GM12878 (cell line): ENCODE measurements at regions not wholly inside any gene's neighbourhood (a gene's known extent, or its start where the extent isn't known, plus 50 kb on each side); places are given as distances from the start of the nearest gene placed in this dataset.

Source experiments
- ATAC-seq: fragments of 200-7000 bp; cut with Tn5 transposase; 3 replicates; pipeline ENCODE4 v1.9.1; 2020; ENCODE audit warnings: mild to moderate bottlenecking, moderate library complexity
- BruUV-seq: library from RNA; stranded (reverse); fragments of 400-500 nt; replicated peaks from 2 replicates; lab custom pipeline; 2021; lab: Mats Ljungman, UMichigan
- CTCF ChIA-PET: fragments of 300-600 bp; sonication (Branson Sonifier 250); formaldehyde crosslinking; extraction: SDS; loops from one replicate; lab custom pipeline; 2021; ENCODE audit warnings: inconsistent platforms; lab: Yijun Ruan, JAX
- POLR2A ChIA-PET: fragments of 350-600 bp; formaldehyde crosslinking; extraction: SDS; loops from one replicate; lab custom pipeline; 2021; ENCODE audit warnings: inconsistent platforms; lab: Charles Lee
- RAD21 ChIA-PET: fragments of 300-600 bp; sonication (Branson Sonifier 250); formaldehyde crosslinking; loops from one replicate; lab custom pipeline; 2023; ENCODE audit warnings: antibody characterized with exemption; ENCODE audit not compliant: unreplicated experiment; lab: Charles Lee
- SMC1A ChIA-PET: fragments of 300-600 bp; sonication (Branson Sonifier 250); formaldehyde crosslinking; loops from one replicate; lab custom pipeline; 2023; ENCODE audit not compliant: unreplicated experiment, uncharacterized antibody; lab: Charles Lee
- DNase-seq: peaks from one replicate; pipeline ENCODE4 v3.0.0-alpha.2; 2011; ENCODE audit warnings: low read depth, low spot score
- FAIRE-seq: peaks from 3 replicates; lab custom pipeline; 2011; peaks lifted over from hg19 to GRCh38; lab: Jason Lieb, UNC
- H2AFZ ChIP-seq: 2 replicates; pipeline ENCODE4 v1.6.0; 2011; ENCODE audit warnings: low read depth, low read length, control low read depth; ENCODE audit not compliant: control insufficient read depth
- H3K27ac ChIP-seq: 2 replicates; pipeline ENCODE4 v1.5.1; 2011; ENCODE audit warnings: control low read depth; ENCODE audit not compliant: control insufficient read depth, insufficient read depth
- H3K27me3 ChIP-seq, 2 experiments: replicated peaks in 1 of 2; 2 replicates each; pipeline versions ENCODE4 v1.6.0 to v1.6.1; 2011; ENCODE audit warnings: low read length in 1 of 2; ENCODE audit not compliant: control insufficient read depth in 2 of 2, insufficient read depth in 2 of 2
- H3K36me3 ChIP-seq, 2 experiments: 2 replicates each; pipeline ENCODE4 v1.5.1; 2011; ENCODE audit warnings: low read length in 1 of 2; ENCODE audit not compliant: control insufficient read depth in 2 of 2, insufficient read depth in 2 of 2
- H3K4me1 ChIP-seq: 2 replicates; pipeline ENCODE4 v1.6.1; 2011; ENCODE audit warnings: mild to moderate bottlenecking, low read length, moderate library complexity, mixed read lengths; ENCODE audit not compliant: control insufficient read depth, insufficient read depth
- H3K4me2 ChIP-seq: 2 replicates; pipeline ENCODE4 v1.6.0; 2011; ENCODE audit warnings: control low read depth; ENCODE audit not compliant: control insufficient read depth, insufficient read depth
- H3K4me3 ChIP-seq: fragments of 200-600 bp; sonication (generic); 2 replicates; pipeline ENCODE4 v1.5.1; 2016
- H3K79me2 ChIP-seq: 2 replicates; pipeline ENCODE4 v1.6.0; 2011; ENCODE audit warnings: low read length; ENCODE audit not compliant: control insufficient read depth, insufficient read depth
- H3K9ac ChIP-seq: 2 replicates; pipeline ENCODE4 v1.8.0; 2011; ENCODE audit warnings: low read length, control low read depth, mixed read lengths; ENCODE audit not compliant: control insufficient read depth, insufficient read depth
- H3K9me3 ChIP-seq: replicated peaks from 3 replicates; pipeline ENCODE4 v1.5.1; 2011; ENCODE audit warnings: mild to moderate bottlenecking, low read length; ENCODE audit not compliant: control insufficient read depth, insufficient read depth
- H4K20me1 ChIP-seq: 2 replicates; pipeline ENCODE4 v1.6.0; 2011; ENCODE audit not compliant: control insufficient read depth, insufficient read depth
- DPF2 ChIP-seq: fragments of 450-650 bp; IDR thresholded peaks from 2 replicates; pipeline ENCODE4 v1.6.1; 2017; ENCODE audit warnings: mild to moderate bottlenecking
- MYC ChIP-seq: IDR thresholded peaks from 2 replicates; pipeline ENCODE4 v1.6.1; 2011; ENCODE audit warnings: mild to moderate bottlenecking, low read length, moderate library complexity, inconsistent platforms; ENCODE audit not compliant: insufficient read depth, insufficient replicate concordance, insufficient read length, severe bottlenecking
- WGBS: methylation state at CpG from one replicate; pipeline ENCODE4 v1.1.6; 2016; ENCODE audit warnings: low lambda C conversion rate; ENCODE audit not compliant: insufficient replicate concordance, insufficient coverage; ENCODE audit errors: missing lambda C conversion rate; 5-methylcytosine and 5-hydroxymethylcytosine counted together
- in situ Hi-C: fragments of 300-500 bp; cut with MboI; formaldehyde crosslinking; loops from 9 replicates; pipeline ENCODE4 v1.14.3; 2018; ENCODE audit warnings: mixed read lengths
- intact Hi-C: fragments of 100-400 bp; cut with micrococcal nuclease; formaldehyde crosslinking; loops from one replicate; pipeline ENCODE4 v1.14.2; 2022; ENCODE audit not compliant: unreplicated experiment
- TF ChIP-seq, protein P1 (sequence below): IDR thresholded peaks from 2 replicates; pipeline ENCODE4 v1.6.1; 2011; ENCODE audit warnings: borderline replicate concordance, low read depth, mild to moderate bottlenecking, moderate library complexity, low read length; ENCODE audit not compliant: insufficient read depth, poor library complexity, severe bottlenecking

DNA sequence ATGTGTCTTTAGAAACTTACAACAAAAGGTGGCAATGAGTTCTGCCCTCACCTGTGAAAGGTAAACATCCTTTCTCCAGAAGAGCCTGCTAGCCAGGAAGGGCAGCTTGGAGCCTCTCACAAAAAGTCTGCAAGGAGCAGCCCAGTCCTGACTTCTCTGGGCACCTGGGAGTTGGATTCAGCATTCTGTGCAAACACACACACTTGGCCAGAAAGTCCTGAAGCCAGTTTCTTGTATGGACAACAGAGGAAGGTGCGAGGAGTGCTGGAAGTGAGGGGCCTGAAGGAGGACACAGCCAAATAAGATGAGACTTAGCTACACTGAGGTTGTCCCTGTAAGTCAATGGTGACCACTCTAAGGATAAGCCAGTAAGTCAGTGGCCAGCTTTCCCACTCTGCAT, 52.4 kb upstream of the SLC1A4 start:
- TF ChIP-seq, protein P1, sequence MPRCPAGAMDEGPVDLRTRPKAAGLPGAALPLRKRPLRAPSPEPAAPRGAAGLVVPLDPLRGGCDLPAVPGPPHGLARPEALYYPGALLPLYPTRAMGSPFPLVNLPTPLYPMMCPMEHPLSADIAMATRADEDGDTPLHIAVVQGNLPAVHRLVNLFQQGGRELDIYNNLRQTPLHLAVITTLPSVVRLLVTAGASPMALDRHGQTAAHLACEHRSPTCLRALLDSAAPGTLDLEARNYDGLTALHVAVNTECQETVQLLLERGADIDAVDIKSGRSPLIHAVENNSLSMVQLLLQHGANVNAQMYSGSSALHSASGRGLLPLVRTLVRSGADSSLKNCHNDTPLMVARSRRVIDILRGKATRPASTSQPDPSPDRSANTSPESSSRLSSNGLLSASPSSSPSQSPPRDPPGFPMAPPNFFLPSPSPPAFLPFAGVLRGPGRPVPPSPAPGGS = no peak
- TF ChIP-seq DPF2 (no peak), MYC (no peak)
- no peak overlapping the region for H2AFZ ChIP-seq
- peaks cover 70% of the 10 kb centered on the region for H3K79me2 ChIP-seq
- ChIA-PET CTCF (interaction anchor here (1.2 to 20.4 kb wide), 5 partner anchors 10 to 107 kb away, joined by 3 to 413 read pairs (median 16); no protein-coding TSS in a partner anchor), RAD21 (interaction anchor here (2.1 to 13.8 kb wide), 5 partner anchors 8 to 95 kb away, joined by 26 to 389 read pairs (median 33); partner anchors contain the start of gene SLC1A4), SMC1A (interaction anchor here (0.6 to 13.7 kb wide), 10 partner anchors 9 to 111 kb away, joined by 4 to 395 read pairs (median 6); no protein-coding TSS in a partner anchor), POLR2A (interaction anchor here (0.6 to 19.2 kb wide), 7 partner anchors 10 to 169 kb away, joined by 3 to 377 read pairs (median 5); partner anchors contain the start of gene SLC1A4)
- H3K36me3 ChIP-seq = no peaks in the 10 kb centered on the region
- H4K20me1 ChIP-seq = no peaks in the 10 kb centered on the region
- 100% methylated on average over 1 of the region's 1 CpG for WGBS
- no TSS peak for BruUV-seq
- H3K9ac ChIP-seq = peak overlapping the region; percentile 89
- H3K4me2 ChIP-seq = peak overlapping the region; percentile 92
- intact Hi-C loops (loop anchor here (10.0 kb wide), 1 partner anchor 458 kb away; no protein-coding TSS in a partner anchor), in situ Hi-C loops (loop anchor here (10.0 kb wide), 1 partner anchor 48 kb away; the partner anchor contains the start of gene SLC1A4)
- peak overlapping the region; percentile 92 for H3K27ac ChIP-seq
- DNase-seq = no peak
- peaks cover 61% of the 10 kb centered on the region for H3K4me1 ChIP-seq
- H3K27me3 ChIP-seq = no peaks in the 10 kb centered on the region
- ATAC-seq = no peak
- no peak for FAIRE-seq
- H3K9me3 ChIP-seq = peaks cover 8% of the 10 kb centered on the region; the same call in 2 of the 3 replicates
- H3K4me3 ChIP-seq = peak overlapping the region; percentile 76
